ENCODE measurements at regions not wholly inside any gene's neighbourhood (a gene's known extent, or its start where the extent isn't known, plus 50 kb on each side); places are given as distances from the start of the nearest gene placed in this dataset.
A peak's percentile ranks its signal among the peaks of the same experiment; 100 is the strongest.
"Not testable (repeated sequence)": the region's sequence is repeated elsewhere in the genome, so short reads cannot be mapped to it uniquely, and the experiment has no call there.

GRCh38 chr6:132115714-132116366 lies 164.7 kb upstream of the CCN2 start:
- TF ChIP-seq CTCF (IDR thresholded peaks at IDR 0.05; ENCODE audit: insufficient read depth, low read length) = no peak
- H3K4me3 ChIP-seq (ENCODE audit: low read depth, low read length) = peak overlapping the region; percentile 56
- DNase-seq (ENCODE audit: low read depth) = peak; percentile 43

- peak; percentile 53 for DNase-seq (ENCODE audit: low read depth)
- no peak overlapping the region for H3K4me3 ChIP-seq (ENCODE audit: low read depth, low read length)
- TF ChIP-seq CTCF (IDR thresholded peaks at IDR 0.05; ENCODE audit: insufficient read depth, low read length) = no peak
These were observed 163.1 kb upstream of the CCN2 start for GRCh38 chr6:132114201-132114825.

- not testable (repeated sequence) for H3K4me3 ChIP-seq (ENCODE audit: low read depth, low read length); DNase-seq (ENCODE audit: low read depth)
These were observed 158.6 kb upstream of the CCN2 start for GRCh38 chr6:132109752-132110151.

DNA sequence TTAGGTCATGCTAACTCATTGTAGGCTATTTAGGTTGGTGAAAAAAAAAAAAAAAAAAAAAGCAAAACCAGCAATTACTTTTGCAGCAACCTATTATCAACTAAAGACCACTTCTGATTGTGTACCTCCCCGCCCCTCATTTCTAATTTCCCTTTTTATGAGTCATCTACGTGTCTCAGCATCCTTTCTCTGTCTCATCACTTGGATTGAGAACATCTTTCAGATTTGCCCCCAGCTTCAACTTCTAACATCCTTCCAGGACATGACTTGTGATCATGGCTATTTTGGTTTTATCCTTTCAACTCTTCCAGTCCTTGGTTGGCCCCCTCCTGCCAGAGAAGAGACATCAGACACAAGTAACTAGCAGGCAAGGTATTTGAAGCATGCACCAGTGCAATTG lies 156.7 kb upstream of the CCN2 start:
- no peak overlapping the region for H3K4me3 ChIP-seq (ENCODE audit: low read depth, low read length)
- no peak for DNase-seq (ENCODE audit: low read depth)
- TF ChIP-seq CTCF (IDR thresholded peaks at IDR 0.05; ENCODE audit: insufficient read depth, low read length) = no peak

- TF ChIP-seq CTCF (IDR thresholded peaks at IDR 0.05; ENCODE audit: insufficient read depth, low read length) = no peak
- no peak for DNase-seq (ENCODE audit: low read depth)
- no peak overlapping the region for H3K4me3 ChIP-seq (ENCODE audit: low read depth, low read length)
These were observed 150.4 kb upstream of the CCN2 start for GRCh38 chr6:132101535-132101934.

GRCh38 chr6:132100388-132100990 lies 149.3 kb upstream of the CCN2 start:
- no peak overlapping the region for H3K4me3 ChIP-seq (ENCODE audit: low read depth, low read length)
- no peak for DNase-seq (ENCODE audit: low read depth)
- TF ChIP-seq CTCF (IDR thresholded peaks at IDR 0.05; ENCODE audit: insufficient read depth, low read length) = no peak

GRCh38 chr6:132096996-132097395 lies 145.8 kb upstream of the CCN2 start:
- TF ChIP-seq CTCF (IDR thresholded peaks at IDR 0.05; ENCODE audit: insufficient read depth, low read length) = no peak
- H3K4me3 ChIP-seq (ENCODE audit: low read depth, low read length) = no peak overlapping the region
- DNase-seq (ENCODE audit: low read depth) = no peak
